BLaER1 treated with 17β-estradiol and CSF1 and Interleukin-3, amounts not matched to agents 10 nM and 100 nM (cell line): ENCODE measurements at regions not wholly inside any gene's neighbourhood (a gene's known extent, or its start where the extent isn't known, plus 50 kb on each side); places are given as distances from the start of the nearest gene placed in this dataset.
A peak's percentile ranks its signal among the peaks of the same experiment; 100 is the strongest.

ENCODE experiments used
- H3K27ac ChIP-seq, 11 experiments: shearing (Covaris generic); formaldehyde crosslinking; 2 replicates each; pipeline ENCODE4 v1.8.1; 2022
- H3K27me3 ChIP-seq, 11 experiments: shearing (Covaris generic); formaldehyde crosslinking; 2 replicates each; pipeline ENCODE4 v1.8.1; 2022
- H3K36me3 ChIP-seq, 11 experiments: shearing (Covaris generic); formaldehyde crosslinking; 2 replicates each; pipeline ENCODE4 v1.8.1; 2022
- H3K4me1 ChIP-seq, 10 experiments: shearing (Covaris generic); formaldehyde crosslinking; 2 replicates each; pipeline ENCODE4 v1.8.1; 2022
- H3K4me2 ChIP-seq, 11 experiments: shearing (Covaris generic); formaldehyde crosslinking; 2 replicates each; pipeline ENCODE4 v1.8.1; 2022
- H3K4me3 ChIP-seq, 10 experiments: shearing (Covaris generic); formaldehyde crosslinking; 2 replicates each; pipeline ENCODE4 v1.8.1; 2022
- H3K9ac ChIP-seq, 11 experiments: shearing (Covaris generic); formaldehyde crosslinking; 2 replicates each; pipeline ENCODE4 v1.8.1; 2022
- H3K9me3 ChIP-seq, 11 experiments: shearing (Covaris generic); formaldehyde crosslinking; replicated peaks in 1 of 11; 2 replicates each; pipeline ENCODE4 v1.8.1; 2022
- H4K20me1 ChIP-seq, 11 experiments: shearing (Covaris generic); formaldehyde crosslinking; 2 replicates each; pipeline ENCODE4 v1.8.1; 2022
- Cebpa-rat ChIP-seq, 11 experiments: shearing (Covaris generic); IDR thresholded peaks; 2 replicates each; pipeline ENCODE4 v1.8.1; 2022

DNA sequence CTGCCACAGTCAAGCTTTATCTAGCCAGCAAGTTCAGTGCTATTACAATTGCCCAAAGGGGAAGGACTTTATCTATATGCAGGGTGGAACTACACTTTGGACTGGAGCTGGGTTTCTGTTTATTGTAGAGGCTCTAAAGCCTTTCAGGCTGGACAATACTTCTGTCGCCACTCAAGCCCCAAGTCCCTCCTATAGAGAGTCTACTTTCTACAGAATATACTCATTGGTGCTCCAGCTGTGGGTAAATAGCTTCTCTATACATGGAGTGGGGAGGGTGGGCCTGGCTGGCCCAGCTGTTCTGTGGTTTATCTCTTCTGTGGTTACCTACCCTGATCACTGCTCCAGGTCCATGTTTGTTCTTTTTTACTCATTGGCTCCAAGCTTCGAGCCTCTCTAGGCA lies 151.8 kb upstream of the MYLIP start:
- no peak for TF ChIP-seq Cebpa-rat (IDR thresholded peaks at IDR 0.05)
- H3K4me1 ChIP-seq, result peaks cover 0 to 3% (median 0%) of the 10 kb centered on the region in 10 experiments; a peak in 1 of 20 replicates
- no peaks in the 10 kb centered on the region for H4K20me1 ChIP-seq
- H3K27ac ChIP-seq, result no peak overlapping the region
- H3K9ac ChIP-seq, result no peak overlapping the region
- peaks cover 5 to 19% (median 13%) of the 10 kb centered on the region in 11 experiments; a peak in 18 of 22 replicates for H3K9me3 ChIP-seq
- H3K4me3 ChIP-seq, result no peak overlapping the region
- H3K4me2 ChIP-seq, result no peak overlapping the region; a peak in 1 of 22 replicates
- H3K36me3 ChIP-seq, result no peaks in the 10 kb centered on the region; a peak in 1 of 22 replicates
- H3K27me3 ChIP-seq, result no peaks in the 10 kb centered on the region

DNA sequence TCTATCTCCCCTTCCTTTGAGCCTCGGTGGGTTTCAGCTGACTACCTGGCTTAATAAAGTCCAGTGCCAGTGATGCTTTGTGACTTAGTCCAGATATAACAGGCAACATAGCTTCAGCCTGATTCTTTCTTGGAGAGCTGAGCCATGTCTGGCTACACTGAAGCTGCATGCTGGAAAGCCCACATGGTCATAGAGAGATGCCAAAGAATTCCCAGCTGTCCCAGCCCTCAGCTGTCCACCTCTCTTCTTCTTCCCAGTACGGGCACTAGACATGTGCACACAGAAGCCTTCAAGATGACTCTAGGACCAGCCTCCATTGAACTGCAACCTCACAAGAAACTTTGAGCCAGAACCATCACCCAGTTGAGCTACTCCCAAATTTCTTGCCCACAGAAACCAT lies 154.1 kb upstream of the MYLIP start:
- Histone ChIP-seq H3K4me3 (no peak overlapping the region), H3K27me3 (no peaks in the 10 kb centered on the region), H3K9me3 (peaks cover 5 to 19% (median 13%) of the 10 kb centered on the region in 11 experiments; a peak in 18 of 22 replicates), H3K36me3 (no peaks in the 10 kb centered on the region; a peak in 1 of 22 replicates), H3K27ac (no peak overlapping the region), H3K4me1 (peaks cover 0 to 3% (median 0%) of the 10 kb centered on the region in 10 experiments; a peak in 1 of 20 replicates), H3K9ac (no peak overlapping the region), H4K20me1 (no peaks in the 10 kb centered on the region), H3K4me2 (no peak overlapping the region)
- TF ChIP-seq Cebpa-rat (IDR thresholded peaks at IDR 0.05), result no peak

- Histone ChIP-seq H3K36me3 (no peaks in the 10 kb centered on the region; a peak in 1 of 22 replicates), H3K4me2 (no peak overlapping the region)
Measured at GRCh38 chr6:15970517-15970916, 158.4 kb upstream of the MYLIP start.

DNA sequence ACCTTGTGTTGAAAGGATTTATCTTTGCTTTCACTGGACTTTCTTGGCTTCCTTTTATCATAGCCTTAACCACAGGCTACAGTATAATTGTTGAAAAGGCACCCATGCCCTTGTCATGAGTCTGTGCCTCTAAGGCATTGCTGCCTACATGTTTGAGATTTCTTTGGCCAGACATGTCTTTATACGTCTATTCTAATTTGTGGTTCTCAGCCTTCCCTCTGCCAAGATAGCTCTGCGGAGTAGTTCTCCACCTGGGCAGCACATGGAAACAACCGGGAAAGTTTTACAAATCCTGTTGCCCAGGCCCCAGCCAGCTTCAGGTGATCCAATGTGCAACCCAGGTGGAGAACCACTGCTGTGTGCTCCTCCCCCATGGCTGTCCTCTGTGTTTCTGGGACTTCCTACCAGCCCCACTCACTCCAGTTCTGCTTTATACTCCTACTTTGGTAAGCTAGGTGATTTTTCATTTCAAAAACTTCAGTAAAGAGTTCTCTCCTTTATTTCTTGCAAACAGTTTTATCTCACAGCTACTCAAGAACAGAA lies 159.6 kb upstream of the MYLIP start:
- Histone ChIP-seq H3K9ac (no peak overlapping the region), H3K4me2 (no peak overlapping the region), H3K27me3 (no peaks in the 10 kb centered on the region), H4K20me1 (no peaks in the 10 kb centered on the region), H3K4me1 (no peaks in the 10 kb centered on the region), H3K9me3 (peaks cover 5 to 15% (median 13%) of the 10 kb centered on the region in 11 experiments; a peak in 18 of 22 replicates), H3K27ac (no peak overlapping the region), H3K4me3 (no peak overlapping the region), H3K36me3 (no peaks in the 10 kb centered on the region; a peak in 1 of 22 replicates)
- TF ChIP-seq Cebpa-rat (IDR thresholded peaks at IDR 0.05), result no peak

More at GRCh38 chr6:15970517-15970916, 158.4 kb upstream of the MYLIP start:
- Histone ChIP-seq H3K9me3 (peaks cover 5 to 16% (median 13%) of the 10 kb centered on the region in 11 experiments; a peak in 18 of 22 replicates), H3K4me3 (no peak overlapping the region), H3K9ac (no peak overlapping the region), H3K27ac (no peak overlapping the region), H4K20me1 (no peaks in the 10 kb centered on the region), H3K4me1 (no peaks in the 10 kb centered on the region), H3K27me3 (no peaks in the 10 kb centered on the region)
- no peak for TF ChIP-seq Cebpa-rat (IDR thresholded peaks at IDR 0.05)

DNA sequence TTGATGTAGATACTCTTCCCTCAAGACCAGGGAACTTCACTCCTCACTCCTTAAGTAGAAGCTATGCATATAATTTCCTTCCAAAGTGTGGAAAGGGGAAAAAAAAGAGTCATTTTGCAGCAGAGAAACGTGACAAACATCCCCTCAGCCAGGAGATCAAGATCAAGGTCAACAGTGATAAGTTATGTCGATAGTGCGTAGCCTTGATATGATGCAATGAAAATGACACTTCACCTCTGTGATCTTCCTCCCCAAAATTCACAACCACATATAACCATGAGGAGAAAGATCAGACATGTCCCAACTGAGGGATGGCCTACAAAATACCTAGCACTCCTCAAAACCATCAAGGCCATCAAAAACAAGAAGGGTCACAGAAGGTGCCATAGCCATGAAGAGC lies 160.4 kb upstream of the MYLIP start:
- TF ChIP-seq Cebpa-rat (IDR thresholded peaks at IDR 0.05), result no peak
- no peak overlapping the region for H3K4me2 ChIP-seq
- H3K9ac ChIP-seq, result no peak overlapping the region
- no peak overlapping the region for H3K27ac ChIP-seq
- no peaks in the 10 kb centered on the region for H4K20me1 ChIP-seq
- no peaks in the 10 kb centered on the region; a peak in 1 of 22 replicates for H3K36me3 ChIP-seq
- H3K4me3 ChIP-seq, result no peak overlapping the region
- H3K9me3 ChIP-seq, result peaks cover under 1 to 9% (median 8%) of the 10 kb centered on the region in 11 experiments; a peak in 18 of 22 replicates
- H3K27me3 ChIP-seq, result no peaks in the 10 kb centered on the region
- no peaks in the 10 kb centered on the region for H3K4me1 ChIP-seq

GRCh38 chr6:15966000-15966520 lies 162.8 kb upstream of the MYLIP start:
- H3K9me3 ChIP-seq, result peaks cover 0 to 2% (median 0%) of the 10 kb centered on the region in 11 experiments; a peak in 2 of 22 replicates
- H3K4me2 ChIP-seq, result no peak overlapping the region
- H4K20me1 ChIP-seq, result no peaks in the 10 kb centered on the region
- H3K27ac ChIP-seq, result no peak overlapping the region
- H3K9ac ChIP-seq, result no peak overlapping the region
- H3K36me3 ChIP-seq, result no peaks in the 10 kb centered on the region
- peaks cover 0 to 15% (median 7%) of the 10 kb centered on the region in 10 experiments; a peak in 11 of 20 replicates for H3K4me1 ChIP-seq
- no peak overlapping the region for H3K4me3 ChIP-seq
- TF ChIP-seq Cebpa-rat (IDR thresholded peaks at IDR 0.05), result no peak
- no peaks in the 10 kb centered on the region for H3K27me3 ChIP-seq

- peaks cover 0 to 14% (median 8%) of the 10 kb centered on the region in 11 experiments; a peak in 10 of 22 replicates for H3K9me3 ChIP-seq
- no peaks in the 10 kb centered on the region for H3K36me3 ChIP-seq
- H3K4me2 ChIP-seq, result peak overlapping the region in 7 of 11 experiments; percentile 10 to 62 (median 20); a peak in 8 of 22 replicates
- H3K9ac ChIP-seq, result no peak overlapping the region
- H3K4me1 ChIP-seq, result peaks cover 0 to 23% (median 7%) of the 10 kb centered on the region in 10 experiments; a peak in 11 of 20 replicates
- H3K27me3 ChIP-seq, result no peaks in the 10 kb centered on the region
- no peak overlapping the region for H3K4me3 ChIP-seq
- H3K27ac ChIP-seq, result no peak overlapping the region
- H4K20me1 ChIP-seq, result no peaks in the 10 kb centered on the region
- no peak for TF ChIP-seq Cebpa-rat (IDR thresholded peaks at IDR 0.05)
Measured at GRCh38 chr6:15962449-15962764, 166.5 kb upstream of the MYLIP start.

- Histone ChIP-seq H4K20me1 (no peaks in the 10 kb centered on the region), H3K27me3 (no peaks in the 10 kb centered on the region), H3K4me1 (peaks cover 0 to 23% (median 7%) of the 10 kb centered on the region in 10 experiments; a peak in 11 of 20 replicates), H3K27ac (0 out of 22 replicates have a peak overlapping the region, but pooled peaks of 1 of the 11 experiments have one; percentile 1), H3K9ac (no peak overlapping the region), H3K4me2 (peak overlapping the region in 7 of 11 experiments; percentile 10 to 62 (median 20); a peak in 10 of 22 replicates), H3K9me3 (peaks cover 0 to 14% (median 8%) of the 10 kb centered on the region in 11 experiments; a peak in 10 of 22 replicates), H3K4me3 (no peak overlapping the region), H3K36me3 (no peaks in the 10 kb centered on the region)
- TF ChIP-seq Cebpa-rat (IDR thresholded peaks at IDR 0.05), result no peak
Measured at GRCh38 chr6:15961635-15962448, 167.0 kb upstream of the MYLIP start.
